Motor neuron (in vitro differentiated cells): ENCODE measurements at regions not wholly inside any gene's neighbourhood (a gene's known extent, or its start where the extent isn't known, plus 50 kb on each side); places are given as distances from the start of the nearest gene placed in this dataset.

Experiments
- ATAC-seq, 8 experiments: fragments of 200-7000 bp; cut with Tn5 transposase; replicated peaks in 6 of 8; 2 replicates each; pipeline ENCODE4 v1.8.0; 2021; ENCODE audit warnings: mild to moderate bottlenecking in 8 of 8, moderate library complexity in 8 of 8
- H3K27ac ChIP-seq, 2 donors: fragments of 250-450 bp; sonication (Bioruptor Pico); 2 replicates each; pipeline ENCODE4 v1.9.0; 2021; ENCODE audit warnings: antibody characterized with exemption in 2 of 2, mild to moderate bottlenecking in 2 of 2, moderate library complexity in 1 of 2
- H3K4me1 ChIP-seq, 2 donors: fragments of 250-450 bp; sonication (Bioruptor Pico); replicated peaks in 1 of 2; 2 replicates each; pipeline ENCODE4 v1.6.1; 2021; ENCODE audit warnings: antibody characterized with exemption in 2 of 2, mild to moderate bottlenecking in 2 of 2, moderate library complexity in 1 of 2
- H3K4me3 ChIP-seq, 5 donors: fragments of 250-450 bp; sonication (Bioruptor Pico); 2 replicates each; pipeline ENCODE4 v1.9.0; 2021; ENCODE audit warnings: antibody characterized with exemption in 5 of 5, mild to moderate bottlenecking in 5 of 5, moderate library complexity in 4 of 5
- WGBS, 10 experiments: fragments of 450-650 bp; shearing (Covaris generic); methylation state at CpG; one replicate each; pipeline ENCODE4 v1.0.0; 2022; 5-methylcytosine and 5-hydroxymethylcytosine counted together
- in situ Hi-C, 9 experiments: fragments of 400-800 bp; cut with MboI; loops; one replicate each; pipeline ENCODE4 v1.15.0; 2021; ENCODE audit warnings: low sequenced_read_pairs in 9 of 9, low pct_unique_long_range_greater_than_20kb in 2 of 9; ENCODE audit not compliant: unreplicated experiment in 9 of 9

DNA sequence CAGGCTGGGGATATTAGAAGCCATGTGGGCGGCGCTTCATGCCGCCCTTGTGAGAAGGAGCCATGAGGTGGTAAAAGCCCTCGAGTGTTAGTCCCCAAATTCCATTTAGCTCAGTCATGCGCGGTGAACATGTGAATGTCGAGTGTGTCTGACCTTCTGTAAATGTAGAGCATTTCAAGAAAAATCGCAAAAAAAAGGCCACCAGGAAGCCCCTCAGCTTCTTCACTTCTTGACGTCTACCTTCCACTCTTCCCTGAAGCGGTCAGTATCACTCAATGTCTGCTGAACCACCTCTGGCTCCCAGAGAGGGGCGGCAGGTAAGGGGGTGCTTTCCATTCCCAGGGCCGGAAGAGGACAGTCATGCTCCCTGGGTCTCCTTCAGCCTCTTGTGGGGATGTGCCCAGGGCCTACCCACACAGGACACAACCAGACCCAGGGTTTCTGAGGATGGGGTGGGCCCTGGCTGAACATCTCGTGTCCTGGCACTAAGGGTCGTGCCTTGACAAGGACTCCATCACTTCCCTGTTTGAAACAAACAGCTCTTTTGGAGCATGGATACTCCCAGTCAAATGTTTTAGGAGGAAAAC is 274.9 kb downstream of the FAM43A start:
- Histone ChIP-seq H3K4me3 (no peak overlapping the region), H3K4me1 (no peaks in the 10 kb centered on the region), H3K27ac (no peak overlapping the region)
- 83 to 100% (median 100%) methylated on average over 1 to 3 of the region's 14 CpGs; no CpG with 5 or more reads in 7 of the 10 experiments for WGBS, 10 experiments
- in situ Hi-C loops: loop anchor here in 1 of 9 experiments (25.0 kb wide), 1 partner anchor 273 kb away; the partner anchor contains the start of gene FAM43A
- ATAC-seq: no peak

DNA sequence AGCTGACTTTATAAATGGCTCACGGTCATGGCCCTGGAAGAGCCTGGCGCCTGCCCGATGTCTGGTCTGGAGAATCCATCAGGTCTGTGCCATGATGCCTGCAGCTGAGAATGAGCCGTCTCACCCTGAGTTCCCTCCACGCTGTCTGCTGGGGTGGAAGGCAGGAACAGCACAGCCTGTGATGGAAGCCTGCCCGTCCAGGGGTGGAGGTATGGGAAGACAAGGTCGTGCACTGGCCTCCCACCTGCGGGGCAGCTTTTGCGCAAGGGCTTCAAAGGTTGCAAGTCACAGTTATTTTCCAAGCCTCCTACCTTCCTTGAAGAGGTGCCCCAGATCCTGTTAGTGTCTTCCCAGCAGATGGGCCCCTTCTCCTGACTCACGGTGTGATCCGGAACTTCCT is 275.5 kb downstream of the FAM43A start:
- no peak overlapping the region for H3K4me3 ChIP-seq
- in situ Hi-C loops: loop anchor here in 1 of 9 experiments (25.0 kb wide), 1 partner anchor 274 kb away; the partner anchor contains the start of gene FAM43A
- ATAC-seq: no peak
- H3K4me1 ChIP-seq: no peaks in the 10 kb centered on the region
- no peak overlapping the region for H3K27ac ChIP-seq
- WGBS, 10 experiments: 80 to 100% (median 94%) methylated on average over 1 to 4 of the region's 11 CpGs; no CpG with 5 or more reads in 6 of the 10 experiments

DNA sequence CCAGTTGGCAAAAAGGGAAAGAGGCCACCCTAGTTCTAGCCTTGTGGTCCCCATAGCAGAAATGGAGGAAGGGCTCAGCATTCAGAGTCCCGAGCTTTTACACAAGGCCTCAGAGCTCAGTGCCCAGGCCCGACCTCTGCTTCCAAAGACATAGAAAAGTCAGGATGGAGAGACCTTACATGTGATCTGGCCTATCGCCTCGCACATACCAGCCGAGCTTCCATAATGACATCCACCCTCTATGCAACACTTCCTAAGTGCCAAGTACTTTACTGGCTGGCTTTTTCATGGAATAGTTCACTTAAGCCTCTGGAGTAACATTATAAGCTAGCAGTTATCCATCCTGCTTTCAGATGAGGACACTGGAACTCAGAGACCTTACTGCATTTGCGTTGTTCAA is 275.9 kb downstream of the FAM43A start:
- no peak overlapping the region for H3K27ac ChIP-seq
- H3K4me1 ChIP-seq: no peaks in the 10 kb centered on the region
- no peak for ATAC-seq
- WGBS, 10 experiments: 0 to 100% (median 85%) methylated on average over 1 to 4 of the region's 6 CpGs; no CpG with 5 or more reads in 2 of the 10 experiments
- in situ Hi-C loops: loop anchor here in 1 of 9 experiments (25.0 kb wide), 1 partner anchor 274 kb away; the partner anchor contains the start of gene FAM43A
- no peak overlapping the region for H3K4me3 ChIP-seq

DNA sequence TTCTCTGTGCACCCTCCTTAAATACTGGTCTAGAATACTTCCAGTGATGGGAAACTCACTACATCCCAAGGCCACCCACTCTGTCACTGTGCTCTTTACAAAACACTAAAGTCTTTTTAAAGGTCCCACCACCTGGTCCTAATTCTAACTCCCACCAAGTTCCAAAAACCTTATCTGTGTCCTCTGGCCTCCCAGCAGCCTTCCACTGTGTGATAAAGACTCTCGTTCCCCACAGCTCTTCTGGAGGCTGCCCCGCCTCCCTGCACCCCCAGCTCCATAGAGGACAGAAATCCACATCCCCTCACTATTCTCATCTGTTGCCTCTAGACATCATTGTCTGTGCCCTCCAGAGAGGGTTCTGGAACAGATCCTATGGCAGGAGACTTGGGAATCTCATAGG is 276.4 kb downstream of the FAM43A start:
- in situ Hi-C loops: loop anchor here in 1 of 9 experiments (25.0 kb wide), 1 partner anchor 275 kb away; the partner anchor contains the start of gene FAM43A

DNA sequence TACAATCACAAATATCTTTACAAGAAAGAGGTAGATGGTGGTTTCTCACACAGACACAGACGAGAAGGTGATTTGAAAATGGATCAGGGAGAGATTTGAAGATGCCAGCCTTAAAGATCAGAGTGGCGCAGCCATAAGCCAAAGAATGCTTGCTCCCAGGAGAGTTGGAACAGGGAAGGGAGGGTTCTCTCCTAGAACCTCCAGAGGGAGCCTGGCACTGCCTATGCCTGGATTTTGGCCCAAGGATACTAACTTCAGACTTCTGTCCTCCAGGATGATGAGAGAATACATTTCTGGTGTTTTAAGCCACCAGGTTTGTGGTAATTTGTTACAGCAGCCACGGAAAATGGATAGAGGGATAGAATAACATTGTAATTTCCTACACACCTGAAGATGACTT is 279.1 kb downstream of the FAM43A start:
- H3K4me3 ChIP-seq: no peak overlapping the region
- no peak overlapping the region for H3K27ac ChIP-seq
- in situ Hi-C loops: loop anchor here in 1 of 9 experiments (25.0 kb wide), 1 partner anchor 278 kb away; the partner anchor contains the start of gene FAM43A
- no peak for ATAC-seq
- H3K4me1 ChIP-seq: no peaks in the 10 kb centered on the region
- WGBS, 10 experiments: 28 to 100% (median 77%) methylated on average over 1 to 2 of the region's 3 CpGs; no CpG with 5 or more reads in 2 of the 10 experiments

More for the DNA sequence above, 276.4 kb downstream of the FAM43A start:
- Histone ChIP-seq H3K27ac (no peak overlapping the region), H3K4me3 (no peak overlapping the region), H3K4me1 (no peaks in the 10 kb centered on the region)
- ATAC-seq: no peak
- whole genome bisulfite sequencing, 10 experiments: 79% methylated on average over 2 of the region's 2 CpGs; no CpG with 5 or more reads in 9 of the 10 experiments

DNA sequence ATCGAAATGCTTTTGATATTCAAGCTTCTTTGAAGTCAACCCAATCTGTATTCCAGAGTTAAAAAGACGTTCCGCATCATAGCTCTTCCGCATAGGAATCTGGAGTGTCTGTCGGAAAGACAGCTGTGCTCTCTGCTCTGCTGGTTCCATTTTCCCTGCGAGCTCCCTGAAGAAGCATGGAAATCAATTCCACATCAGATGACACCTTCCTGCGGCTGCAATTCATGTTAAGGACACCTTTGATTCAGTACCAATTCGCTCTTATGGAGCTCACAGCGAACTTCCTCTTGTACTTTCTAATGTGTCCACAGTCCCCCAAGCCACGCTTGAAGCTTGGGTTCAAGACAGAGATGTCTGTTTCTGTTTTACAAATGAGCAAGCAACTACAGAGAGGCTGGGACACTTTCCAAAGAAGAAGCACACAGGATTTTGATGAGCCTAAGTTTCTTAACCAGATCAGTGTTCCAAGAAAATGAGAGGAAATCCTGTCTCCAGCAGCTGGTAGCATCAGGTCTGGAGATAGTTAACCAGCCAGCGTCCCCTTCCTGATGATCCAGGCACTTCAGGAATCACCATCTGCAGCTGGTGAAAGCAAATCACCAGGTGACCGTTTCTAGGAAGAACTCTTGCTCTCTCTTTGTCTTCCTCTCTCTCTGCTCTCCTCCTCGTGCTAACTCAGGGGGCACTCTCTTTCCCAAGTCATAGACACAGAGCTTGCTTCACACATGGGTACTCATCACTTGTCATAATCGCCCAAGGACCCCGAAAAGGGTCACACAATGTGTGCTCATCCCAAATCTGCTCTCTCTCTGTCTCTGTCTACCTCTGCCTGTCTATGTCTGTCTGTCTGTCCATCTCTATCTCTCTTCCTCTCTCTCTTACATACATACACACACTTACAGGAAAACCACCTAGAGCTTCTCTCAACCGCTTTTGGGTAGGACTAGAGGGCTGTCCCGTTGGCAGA is 281.8 kb downstream of the FAM43A start:
- Histone ChIP-seq H3K4me1 (no peaks in the 10 kb centered on the region), H3K27ac (no peak overlapping the region), H3K4me3 (no peak overlapping the region)
- peak in 3 of 8 experiments; percentile 33 to 51 (median 39) for ATAC-seq
- WGBS, 10 experiments: 10 to 88% (median 51%) methylated on average over 2 to 12 of the region's 17 CpGs
- in situ Hi-C loops: loop anchor here in 1 of 9 experiments (25.0 kb wide), 1 partner anchor 280 kb away; the partner anchor contains the start of gene FAM43A

DNA sequence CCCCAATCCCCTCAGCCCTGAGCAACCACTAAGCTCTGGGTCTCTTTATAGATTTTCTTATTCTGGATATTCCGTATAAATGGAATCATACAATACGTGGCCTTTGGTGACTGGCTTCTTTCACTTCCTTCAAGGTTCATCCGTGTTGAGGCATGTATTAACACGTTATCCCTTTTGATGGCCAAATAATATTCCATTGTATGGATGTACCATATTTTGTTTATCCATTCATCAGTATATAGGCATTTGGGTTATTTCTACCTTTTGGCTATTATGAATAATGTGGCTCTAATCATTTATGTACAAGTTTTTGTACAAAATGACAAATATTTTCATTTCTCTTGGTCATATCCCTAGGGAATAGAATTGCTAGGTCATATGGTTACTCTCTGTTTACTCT is 284.4 kb downstream of the FAM43A start:
- 33 to 93% (median 82%) methylated on average over 1 to 4 of the region's 4 CpGs for WGBS, 10 experiments
- Histone ChIP-seq H3K4me3 (no peak overlapping the region), H3K27ac (no peak overlapping the region), H3K4me1 (no peaks in the 10 kb centered on the region)
- no peak for ATAC-seq
- in situ Hi-C loops: loop anchor here in 1 of 9 experiments (25.0 kb wide), 1 partner anchor 283 kb away; the partner anchor contains the start of gene FAM43A

DNA sequence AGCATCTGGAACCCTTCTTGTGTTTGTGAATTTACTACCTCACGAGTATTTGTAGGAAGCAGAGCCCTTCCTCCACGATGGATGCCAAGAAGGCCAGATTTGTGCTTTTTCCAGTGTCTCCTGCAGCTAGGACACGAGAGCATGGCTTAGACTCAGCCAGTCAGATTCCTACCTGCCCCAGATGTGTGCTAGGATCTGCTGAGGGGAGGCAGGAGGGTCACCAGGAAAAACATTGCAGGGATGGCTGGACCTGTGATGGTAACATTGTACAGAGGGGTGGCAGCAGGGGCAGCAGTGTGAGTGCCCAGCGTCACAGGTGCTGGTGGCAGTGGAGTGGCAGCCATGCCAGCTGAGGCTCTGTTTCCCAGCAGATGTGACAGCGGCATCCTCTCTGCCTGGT is 285.3 kb downstream of the FAM43A start:
- H3K27ac ChIP-seq: no peak overlapping the region
- 0 to 100% (median 83%) methylated on average over 1 to 3 of the region's 5 CpGs; no CpG with 5 or more reads in 5 of the 10 experiments for WGBS, 10 experiments
- no peaks in the 10 kb centered on the region for H3K4me1 ChIP-seq
- in situ Hi-C loops: loop anchor here in 1 of 9 experiments (25.0 kb wide), 1 partner anchor 284 kb away; the partner anchor contains the start of gene FAM43A
- no peak for ATAC-seq
- H3K4me3 ChIP-seq: no peak overlapping the region

DNA sequence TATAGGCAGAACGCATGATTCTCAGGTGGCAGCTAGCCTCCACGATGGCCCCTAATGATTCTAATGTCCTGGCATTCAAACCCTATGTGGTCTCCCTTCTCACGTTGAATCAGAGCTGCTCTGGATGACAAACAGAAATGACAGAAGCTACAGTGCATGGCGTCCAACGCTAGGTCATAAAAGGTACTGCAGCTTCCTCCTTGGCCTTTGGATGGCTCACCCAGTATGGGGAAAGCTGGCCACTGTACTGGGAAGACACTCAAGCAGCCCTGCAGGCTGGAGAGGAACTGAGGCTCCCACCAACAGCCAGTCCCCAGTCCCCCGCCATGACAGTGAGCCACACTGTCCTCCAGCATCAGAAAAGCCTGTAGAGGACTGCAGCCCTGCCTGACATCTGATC is 286.3 kb downstream of the FAM43A start:
- Histone ChIP-seq H3K27ac (no peak overlapping the region), H3K4me3 (no peak overlapping the region), H3K4me1 (no peaks in the 10 kb centered on the region)
- in situ Hi-C loops: loop anchor here in 1 of 9 experiments (25.0 kb wide), 1 partner anchor 285 kb away; the partner anchor contains the start of gene FAM43A
- ATAC-seq: no peak
- WGBS, 10 experiments: 20 to 92% (median 65%) methylated on average over 1 to 6 of the region's 6 CpGs; no CpG with 5 or more reads in 2 of the 10 experiments

DNA sequence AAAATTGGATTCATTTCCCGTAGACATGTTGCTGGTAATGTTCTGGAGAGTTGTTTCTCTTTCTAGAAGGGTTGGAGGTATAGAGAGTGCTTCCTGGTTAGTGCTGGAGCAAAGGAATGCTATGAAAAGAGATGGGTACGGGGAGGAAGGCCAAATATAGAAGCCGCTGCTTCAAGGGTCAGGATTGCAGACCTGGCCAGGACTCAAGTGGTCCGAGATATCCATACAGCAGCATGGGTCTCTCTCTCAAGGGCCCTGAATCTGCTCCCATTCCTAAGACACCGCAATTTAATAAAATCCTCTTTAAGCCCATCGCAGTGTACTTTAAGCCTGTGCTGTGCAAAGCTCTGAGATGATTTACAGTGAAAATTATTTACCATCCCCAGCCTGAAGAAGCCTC is 287.0 kb downstream of the FAM43A start:
- 52 to 100% (median 83%) methylated on average over 2 to 6 of the region's 6 CpGs; no CpG with 5 or more reads in 3 of the 10 experiments for WGBS, 10 experiments
- ATAC-seq: no peak
- in situ Hi-C loops: loop anchor here in 1 of 9 experiments (25.0 kb wide), 1 partner anchor 285 kb away; the partner anchor contains the start of gene FAM43A

DNA sequence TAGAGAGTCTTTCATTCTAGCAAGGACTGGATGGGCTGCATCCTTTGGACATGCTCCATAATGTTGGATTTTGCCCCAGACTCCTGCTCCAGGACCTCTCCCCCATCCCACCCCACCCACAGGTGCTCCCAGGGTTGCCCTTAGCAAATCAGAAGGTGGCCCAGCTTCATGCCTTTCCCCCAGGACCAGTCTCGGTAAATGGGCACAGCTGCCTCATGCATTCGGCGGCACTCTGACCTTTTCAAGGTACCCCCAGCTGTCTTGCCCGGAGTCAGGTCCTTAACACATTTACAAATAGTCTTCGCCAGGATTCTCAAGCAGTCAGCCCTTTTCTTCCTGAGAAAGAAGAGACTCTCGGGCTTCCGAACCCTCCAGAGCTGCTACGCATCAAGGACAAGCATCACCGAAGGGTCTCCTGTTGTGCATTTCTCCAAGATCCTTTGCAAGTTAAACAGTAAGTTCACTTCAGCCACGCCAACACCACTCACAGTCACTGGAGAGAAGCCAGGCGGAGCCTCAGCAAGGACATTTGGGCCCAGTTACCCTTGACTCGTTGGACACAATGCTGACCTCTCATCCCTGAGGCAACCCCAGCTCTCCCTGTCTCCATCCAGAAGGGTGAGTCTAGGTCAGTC is 287.8 kb downstream of the FAM43A start:
- no peaks in the 10 kb centered on the region for H3K4me1 ChIP-seq
- in situ Hi-C loops: loop anchor here in 1 of 9 experiments (25.0 kb wide), 1 partner anchor 286 kb away; the partner anchor contains the start of gene FAM43A
- no peak for ATAC-seq
- H3K27ac ChIP-seq: no peak overlapping the region
- 40 to 96% (median 75%) methylated on average over 1 to 4 of the region's 12 CpGs; no CpG with 5 or more reads in 4 of the 10 experiments for WGBS, 10 experiments
- no peak overlapping the region for H3K4me3 ChIP-seq

More for the DNA sequence above, 287.0 kb downstream of the FAM43A start:
- no peak overlapping the region for H3K27ac ChIP-seq
- no peak overlapping the region for H3K4me3 ChIP-seq
- H3K4me1 ChIP-seq: no peaks in the 10 kb centered on the region

DNA sequence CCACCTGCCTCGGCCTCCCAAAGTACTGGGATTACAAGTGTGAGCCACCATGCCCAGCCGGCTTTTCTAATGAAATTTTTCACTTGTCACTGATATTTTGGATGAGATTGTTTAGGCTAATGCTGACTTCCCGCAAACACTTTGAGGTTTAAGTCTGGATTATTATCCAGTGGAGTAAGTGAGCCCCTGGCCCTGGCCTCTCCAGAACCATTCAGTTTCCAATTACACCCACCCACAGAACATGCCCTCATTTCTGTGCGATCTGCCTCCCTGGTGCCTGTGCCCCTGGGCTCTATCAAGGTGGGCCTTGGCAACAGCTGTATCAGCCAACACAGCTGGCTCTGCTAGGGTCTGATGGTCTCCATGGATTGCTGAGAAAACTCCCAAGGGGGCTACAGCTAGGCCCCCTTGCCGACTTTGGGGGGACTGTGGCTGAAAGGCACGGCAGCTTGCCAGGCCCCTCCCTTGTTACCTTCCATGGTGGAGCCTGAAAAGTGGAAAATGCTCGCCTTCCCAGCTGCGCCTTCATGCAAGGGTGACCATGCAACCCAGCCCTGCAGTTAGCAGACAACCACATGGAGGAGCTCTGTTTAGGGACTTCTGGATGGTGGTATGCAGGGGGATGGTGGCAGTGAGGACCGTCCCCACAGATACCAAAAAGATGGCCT is 288.9 kb downstream of the FAM43A start:
- ATAC-seq: no peak
- in situ Hi-C loops: loop anchor here in 2 of 9 experiments (25.0 kb wide), 2 partner anchors 263 to 287 kb away; partner anchors contain the start of gene FAM43A (in 2 of the 2)
- H3K27ac ChIP-seq: no peak overlapping the region
- H3K4me1 ChIP-seq: no peaks in the 10 kb centered on the region
- 54 to 92% (median 75%) methylated on average over 2 to 5 of the region's 9 CpGs; no CpG with 5 or more reads in 2 of the 10 experiments for WGBS, 10 experiments
- H3K4me3 ChIP-seq: no peak overlapping the region
